Smooth muscle cell of the brain vasculature (primary cell): ENCODE measurements at regions not wholly inside any gene's neighbourhood (a gene's known extent, or its start where the extent isn't known, plus 50 kb on each side); places are given as distances from the start of the nearest gene placed in this dataset.
"Not testable (repeated sequence)": the region's sequence is repeated elsewhere in the genome, so short reads cannot be mapped to it uniquely, and the experiment has no call there.

ENCODE experiments used
- DNase-seq: peaks from one replicate; pipeline ENCODE4 v3.0.0-alpha.2; 2012; ENCODE audit warnings: low read depth, low spot score

DNA sequence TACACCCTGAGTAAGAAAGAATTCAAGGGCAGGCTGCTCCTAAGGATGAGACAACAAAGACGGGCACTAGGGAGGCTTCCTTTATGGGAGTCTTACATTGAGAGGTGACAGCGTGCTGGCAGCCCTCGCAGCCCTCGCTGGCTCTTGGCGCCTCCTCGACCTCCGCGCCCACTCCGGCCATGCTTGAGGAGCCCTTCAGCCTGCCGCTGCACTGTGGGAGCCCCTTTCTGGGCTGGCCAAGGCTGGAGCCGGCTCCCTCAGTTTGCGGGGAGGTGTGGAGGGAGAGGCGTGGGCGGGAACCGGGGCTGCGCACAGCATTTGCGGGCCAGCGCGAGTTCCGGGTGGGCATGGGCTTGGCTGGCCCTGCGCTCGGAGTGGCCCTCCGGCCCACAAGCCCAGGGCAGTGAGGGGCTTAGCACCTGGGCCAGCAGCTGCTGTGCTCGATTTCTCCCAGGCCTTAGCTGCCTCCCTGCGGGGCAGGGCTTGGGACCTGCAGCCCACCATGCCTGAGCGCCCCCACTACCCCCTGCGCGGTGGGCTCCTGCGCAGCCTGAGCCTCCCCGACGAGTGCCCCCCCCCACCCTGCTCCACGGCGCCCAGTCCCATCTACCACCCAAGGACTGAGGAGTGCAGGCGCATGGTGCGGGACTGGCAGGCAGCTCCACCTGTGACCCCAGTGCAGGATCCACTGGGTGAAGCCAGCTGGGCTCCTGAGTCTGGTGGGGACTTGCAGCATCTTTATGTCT is 75.3 kb downstream of the BARX1 start:
- DNase-seq, result not testable (repeated sequence)

- DNase-seq, result no peak
These were observed 79.8 kb downstream of the BARX1 start for GRCh38 chr9:93875330-93875729.

DNA sequence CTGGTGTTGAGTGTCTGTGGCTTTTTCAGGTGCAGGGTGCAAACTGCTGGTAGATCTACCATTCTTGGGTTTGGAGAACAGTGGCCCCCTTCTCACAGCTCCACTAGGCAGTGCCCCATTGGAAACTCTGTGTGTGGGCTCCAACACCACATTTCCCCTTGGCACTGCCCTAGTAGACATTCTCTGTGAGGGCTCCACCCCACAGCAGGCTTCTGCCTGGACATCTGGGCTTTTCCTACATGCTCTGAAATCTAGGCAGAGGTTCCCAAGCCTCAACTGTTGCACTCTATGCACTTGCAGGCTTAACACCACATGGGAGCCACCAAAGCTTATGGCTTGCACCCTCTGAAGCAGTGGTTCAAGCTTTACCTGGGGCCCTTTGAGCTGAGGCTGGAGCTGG is 80.9 kb downstream of the BARX1 start:
- DNase-seq, result no peak

DNA sequence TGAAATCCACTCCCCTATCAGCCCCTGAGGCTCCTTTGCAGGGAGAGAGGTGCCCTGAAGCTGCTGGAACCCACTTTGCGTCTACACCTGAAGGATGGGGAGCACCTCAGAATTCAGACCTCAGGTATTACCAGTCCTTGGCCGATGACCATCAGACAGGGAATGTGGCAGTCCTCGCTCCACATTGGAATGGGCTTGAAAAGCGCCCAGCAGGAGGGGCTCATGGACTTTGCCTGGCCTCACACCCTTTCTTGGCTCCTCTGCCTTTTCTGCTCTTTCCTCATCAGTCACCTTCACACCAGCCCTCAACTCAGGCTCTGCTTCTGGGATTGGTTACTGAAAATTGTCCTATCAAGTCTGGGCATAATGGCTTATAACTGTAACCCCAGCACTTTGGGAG is 83.9 kb downstream of the BARX1 start:
- DNase-seq, result no peak

DNA sequence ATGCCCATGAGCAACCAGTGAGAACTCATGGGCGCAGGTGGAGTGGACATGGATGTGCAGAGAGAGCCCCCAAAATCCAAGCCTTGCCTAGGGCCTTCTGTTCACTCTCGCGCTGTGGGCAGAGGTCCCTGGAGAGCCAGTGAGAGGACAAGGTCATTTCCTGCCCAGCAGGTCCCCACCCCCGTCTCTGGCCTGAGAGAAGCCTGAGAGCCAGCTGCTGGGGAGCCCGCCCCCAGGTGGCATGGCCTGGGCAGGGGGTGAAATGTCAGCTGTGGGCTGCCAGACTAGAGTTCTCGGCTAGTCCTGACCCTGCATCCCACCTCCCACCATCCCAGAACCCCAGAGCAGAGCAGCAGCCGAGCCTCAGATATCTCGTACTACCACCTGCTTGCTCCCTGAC is 85.3 kb downstream of the BARX1 start:
- no peak for DNase-seq

DNA sequence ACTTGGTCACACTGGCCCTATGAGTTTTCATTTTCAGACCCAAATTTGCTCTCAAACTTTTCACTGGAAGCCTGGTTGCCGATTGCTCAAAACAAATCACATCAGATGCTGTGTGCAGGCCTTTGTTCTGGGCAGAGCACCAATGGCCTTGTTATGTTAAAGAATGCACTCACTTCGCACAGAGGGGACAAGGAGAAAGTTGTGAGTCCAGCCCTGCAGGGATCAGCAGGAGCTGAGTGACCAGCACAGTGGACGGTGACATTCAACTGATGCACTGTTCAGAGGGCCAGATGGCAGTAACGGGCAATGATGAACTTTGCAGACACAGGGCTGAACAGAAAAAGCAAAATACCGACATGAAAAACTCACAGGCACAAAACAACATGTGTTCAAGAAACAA is 86.1 kb downstream of the BARX1 start:
- no peak for DNase-seq

- DNase-seq, result no peak
These were observed 89.4 kb downstream of the BARX1 start for GRCh38 chr9:93865716-93866115.

- DNase-seq, result no peak
These were observed 89.9 kb downstream of the BARX1 start for GRCh38 chr9:93865245-93865644.

- no peak for DNase-seq
These were observed 90.3 kb downstream of the BARX1 start for GRCh38 chr9:93864840-93865239.

- no peak for DNase-seq
These were observed 91.1 kb downstream of the BARX1 start for GRCh38 chr9:93864032-93864431.

DNA sequence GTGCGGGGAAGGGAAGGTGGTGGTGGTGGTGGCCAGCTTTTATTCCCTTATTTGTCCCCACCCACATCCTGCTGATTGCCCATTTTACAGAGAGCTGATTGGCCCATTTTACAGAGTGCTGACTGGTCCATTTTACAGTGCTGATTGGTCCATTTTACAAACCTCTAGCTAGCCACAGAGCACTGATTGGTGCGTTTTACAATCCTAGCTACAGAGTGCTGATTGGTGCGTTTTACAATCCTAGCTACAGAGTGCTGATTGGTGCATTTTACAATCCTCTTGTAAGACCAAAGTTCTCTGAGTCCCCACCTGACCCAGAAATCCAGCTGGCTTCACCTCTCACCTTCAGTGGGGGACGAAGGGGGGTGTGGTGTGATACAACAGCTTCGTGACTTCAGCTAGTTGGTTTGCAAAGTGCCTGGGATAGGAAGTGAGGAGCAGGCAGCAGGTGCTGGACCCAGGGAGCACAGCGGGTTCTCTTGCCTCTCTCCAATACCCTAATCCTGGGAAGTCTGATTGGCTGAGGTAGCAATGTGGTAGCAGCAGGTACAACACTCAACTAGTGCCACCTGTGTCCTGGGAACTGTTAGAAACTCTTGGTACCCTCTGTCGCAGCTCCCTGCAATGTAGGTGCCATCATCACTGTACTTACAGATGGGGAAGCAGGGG is 92.1 kb downstream of the BARX1 start:
- DNase-seq, result no peak

GRCh38 chr9:93861736-93862358 is 93.3 kb downstream of the BARX1 start:
- DNase-seq, result no peak

DNA sequence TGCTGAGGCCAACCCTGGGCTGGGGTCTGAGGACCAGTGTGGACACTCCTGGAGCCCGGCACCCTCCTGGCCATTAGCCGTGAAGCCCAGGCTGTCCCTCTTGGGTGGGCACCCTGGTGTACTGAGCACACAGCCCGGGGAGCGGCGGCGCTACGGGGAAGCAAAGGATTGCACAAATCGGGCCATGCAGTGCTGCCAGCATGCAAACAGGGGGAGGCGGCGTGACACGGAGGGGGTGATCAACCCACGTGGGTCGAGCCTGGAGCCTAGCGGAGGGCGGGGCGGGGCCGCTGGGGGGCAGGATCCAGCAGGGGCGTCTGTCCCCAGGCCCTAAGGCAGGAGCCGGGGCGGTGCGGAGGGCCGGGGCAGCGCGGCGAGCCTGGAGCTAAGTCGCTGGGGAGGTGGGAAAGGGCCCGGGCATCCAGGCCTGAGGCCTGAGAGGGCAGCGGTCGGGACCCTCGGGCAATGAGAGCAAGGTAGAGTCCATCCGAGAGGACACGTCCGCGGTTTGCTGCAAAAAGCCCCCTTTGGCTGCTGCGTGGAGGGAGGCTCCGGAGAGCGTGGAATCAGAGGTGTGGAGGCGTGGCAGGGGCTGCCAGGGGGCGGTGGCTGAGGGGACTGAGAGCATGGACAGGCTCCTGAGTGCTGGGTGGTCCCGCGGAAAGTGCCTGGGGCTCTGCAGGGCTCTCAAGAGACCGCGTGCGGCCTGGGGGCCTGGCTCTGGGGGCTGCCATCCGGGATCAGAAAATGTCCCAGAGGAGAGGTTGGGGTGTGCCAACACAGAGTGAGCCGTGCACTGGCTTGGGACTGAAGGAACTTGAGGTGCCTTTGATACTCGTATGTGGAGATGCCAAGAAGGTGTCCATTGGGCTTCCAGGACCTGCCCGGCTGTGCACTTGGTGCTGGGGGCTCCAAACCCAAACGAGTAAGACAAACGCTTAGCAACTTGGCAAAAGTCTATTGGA is 94.2 kb downstream of the BARX1 start:
- DNase-seq, result no peak

DNA sequence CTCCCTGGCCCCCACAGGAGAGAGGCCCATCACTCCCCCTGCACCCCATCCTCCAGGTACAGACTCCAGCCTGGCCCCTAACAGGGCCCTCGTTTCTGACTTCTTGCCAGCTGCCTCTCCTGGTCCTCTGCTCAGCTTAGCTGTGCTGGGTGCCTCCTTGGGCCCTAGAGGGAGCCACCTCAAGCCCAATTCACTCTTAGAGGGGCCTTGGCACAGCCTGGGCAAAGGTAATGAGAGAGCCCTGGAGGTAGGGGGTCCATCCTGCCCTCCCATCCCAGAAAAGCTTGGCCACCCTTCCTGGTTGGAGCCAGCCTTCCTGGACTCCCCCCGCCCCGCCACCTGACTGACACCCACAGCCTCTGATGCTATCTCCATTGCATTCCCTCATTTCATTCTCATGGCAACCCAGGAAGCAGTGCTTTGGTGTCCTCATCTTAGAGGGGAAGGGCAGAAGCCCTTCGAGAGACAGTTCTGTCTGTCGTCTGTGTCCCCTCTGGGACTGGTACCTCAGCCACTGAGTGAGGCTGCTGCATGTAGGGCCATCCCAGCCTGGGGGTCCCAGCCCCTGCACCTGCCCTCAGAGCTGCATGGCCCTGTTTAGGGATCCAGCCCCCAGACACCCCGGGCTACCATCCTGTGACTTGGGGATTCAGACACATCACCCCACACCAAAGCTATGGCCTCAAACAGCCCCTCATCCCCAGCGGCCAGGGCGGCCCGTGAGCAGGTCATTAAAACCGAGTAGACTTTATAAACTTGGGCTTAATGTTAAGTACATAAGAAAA is 95.5 kb downstream of the BARX1 start:
- DNase-seq, result no peak

- DNase-seq, result no peak
These were observed 97.6 kb downstream of the BARX1 start for GRCh38 chr9:93857528-93857927.

DNA sequence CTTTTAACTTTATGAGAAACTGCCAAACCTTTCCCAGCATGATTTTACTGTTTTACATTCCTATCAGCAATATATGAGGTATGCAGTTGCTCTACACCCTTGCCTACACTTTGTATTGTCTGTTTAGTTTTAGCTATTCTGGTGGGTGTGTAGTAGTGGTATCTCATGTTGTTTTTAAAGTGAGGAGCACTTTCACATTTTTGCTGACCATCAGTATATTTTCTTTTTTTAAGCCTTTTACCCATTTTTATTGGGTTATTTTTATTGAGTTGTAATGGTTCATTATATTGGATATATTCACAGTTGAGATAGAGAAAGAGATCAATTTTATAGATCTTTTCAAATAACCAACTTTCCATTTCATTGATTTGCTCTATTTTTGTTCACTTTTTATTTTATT is 102.4 kb downstream of the BARX1 start:
- no peak for DNase-seq

DNA sequence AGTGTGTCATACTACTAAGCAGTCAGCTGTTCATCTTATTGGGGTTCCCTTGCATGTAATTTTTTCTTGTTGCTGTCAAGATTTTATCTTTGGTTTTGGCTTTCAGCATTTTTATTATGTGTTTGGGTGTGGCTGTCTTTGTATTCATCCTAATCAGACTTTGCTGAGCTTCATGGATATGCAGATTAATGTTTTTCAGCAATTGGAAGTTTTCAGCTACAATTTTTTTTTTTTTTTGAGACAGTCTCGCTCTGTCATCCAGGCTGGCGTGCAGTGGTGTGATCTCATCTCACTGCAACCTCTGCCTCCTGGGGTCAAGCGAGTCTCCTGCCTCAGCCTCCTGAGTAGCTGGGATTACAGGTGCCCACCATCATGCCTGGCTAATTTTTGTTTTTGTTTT is 108.8 kb downstream of the BARX1 start:
- no peak for DNase-seq

DNA sequence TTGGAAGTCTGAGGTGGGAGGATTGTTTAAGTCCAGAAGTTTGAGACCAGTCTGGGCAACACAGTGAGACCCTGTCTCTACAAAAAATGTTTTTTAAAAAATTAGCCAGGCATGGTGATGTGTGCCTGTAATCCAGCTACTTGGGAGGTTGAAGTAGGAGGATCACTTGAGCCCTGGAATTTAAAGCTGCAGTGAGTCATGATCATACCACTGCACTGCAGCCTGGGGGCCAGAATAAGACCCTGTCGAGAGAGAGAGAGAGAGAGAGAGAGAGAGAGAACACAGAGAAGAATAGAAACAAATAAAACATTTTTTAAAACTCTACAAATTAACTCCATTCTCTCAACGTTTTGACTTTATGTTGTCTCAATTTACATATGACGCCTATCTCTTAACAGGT is 111.8 kb downstream of the BARX1 start:
- no peak for DNase-seq

GRCh38 chr9:93830606-93831005 is 124.5 kb downstream of the BARX1 start:
- no peak for DNase-seq

DNA sequence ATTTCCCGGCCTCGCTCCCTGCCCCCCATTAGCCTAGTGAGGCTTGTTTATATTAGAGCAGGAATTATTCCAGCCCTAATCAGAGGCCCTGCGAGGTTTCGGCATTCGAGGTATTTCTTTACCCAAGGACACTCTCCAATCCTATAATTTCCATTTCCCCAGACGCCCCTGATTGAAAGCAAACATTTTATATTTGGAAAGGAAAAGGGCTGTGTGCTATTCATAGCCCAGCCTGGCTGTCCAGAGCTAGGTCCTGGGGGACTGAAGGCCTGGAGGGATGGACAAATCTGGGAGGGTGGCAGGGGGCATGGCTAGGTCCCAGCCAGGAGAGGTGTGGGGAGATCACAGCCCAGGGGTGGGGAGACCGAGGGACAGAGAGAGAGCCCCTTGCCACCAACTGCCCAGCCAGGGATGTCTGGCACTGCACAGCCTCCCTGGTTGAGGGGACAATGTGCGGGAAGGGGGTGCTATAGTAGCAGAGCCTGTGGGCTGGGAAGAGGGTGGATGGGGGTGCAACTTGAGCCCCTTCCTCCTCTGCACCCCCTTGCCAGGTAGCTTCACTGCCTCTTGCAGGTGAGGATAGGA is 125.1 kb downstream of the BARX1 start:
- DNase-seq, result no peak
